ENCODE measurements at regions not wholly inside any gene's neighbourhood (a gene's known extent, or its start where the extent isn't known, plus 50 kb on each side); places are given as distances from the start of the nearest gene placed in this dataset.

GRCh38 chr2:81334046-81334445 is 1029.5 kb upstream of the LRRTM1 start:
- no peak for DNase-seq (ENCODE audit: low spot score)

- DNase-seq (ENCODE audit: low spot score), result no peak
Measured at GRCh38 chr2:81328968-81329367, 1024.4 kb upstream of the LRRTM1 start.

GRCh38 chr2:81327911-81328310 is 1023.4 kb upstream of the LRRTM1 start:
- no peak for DNase-seq (ENCODE audit: low spot score)

GRCh38 chr2:81324046-81324445 is 1019.5 kb upstream of the LRRTM1 start:
- DNase-seq (ENCODE audit: low spot score), result peak; percentile 32

- DNase-seq (ENCODE audit: low spot score), result no peak
Measured at GRCh38 chr2:81304154-81304830, 999.7 kb upstream of the LRRTM1 start.

GRCh38 chr2:81303321-81303720 is 998.8 kb upstream of the LRRTM1 start:
- DNase-seq (ENCODE audit: low spot score), result no peak

GRCh38 chr2:81299841-81300240 is 995.3 kb upstream of the LRRTM1 start:
- DNase-seq (ENCODE audit: low spot score), result no peak

- no peak for DNase-seq (ENCODE audit: low spot score)
Measured at GRCh38 chr2:81290846-81291245, 986.3 kb upstream of the LRRTM1 start.

GRCh38 chr2:81283081-81283480 is 978.5 kb upstream of the LRRTM1 start:
- DNase-seq (ENCODE audit: low spot score), result no peak

GRCh38 chr2:81282151-81282769 is 977.7 kb upstream of the LRRTM1 start:
- DNase-seq (ENCODE audit: low spot score), result no peak

GRCh38 chr2:81276595-81276994 is 972.0 kb upstream of the LRRTM1 start:
- no peak for DNase-seq (ENCODE audit: low spot score)

- DNase-seq (ENCODE audit: low spot score), result no peak
Measured at GRCh38 chr2:81266106-81266505, 961.6 kb upstream of the LRRTM1 start.

GRCh38 chr2:81263989-81264388 is 959.4 kb upstream of the LRRTM1 start:
- no peak for DNase-seq (ENCODE audit: low spot score)

- no peak for DNase-seq (ENCODE audit: low spot score)
Measured at GRCh38 chr2:81260320-81260719, 955.8 kb upstream of the LRRTM1 start.

- DNase-seq (ENCODE audit: low spot score), result no peak
Measured at GRCh38 chr2:81250270-81250669, 945.7 kb upstream of the LRRTM1 start.

GRCh38 chr2:81249152-81249551 is 944.6 kb upstream of the LRRTM1 start:
- no peak for DNase-seq (ENCODE audit: low spot score)

- DNase-seq (ENCODE audit: low spot score), result no peak
Measured at GRCh38 chr2:81247648-81248047, 943.1 kb upstream of the LRRTM1 start.

- DNase-seq (ENCODE audit: low spot score), result no peak
Measured at GRCh38 chr2:81242501-81242900, 937.9 kb upstream of the LRRTM1 start.

GRCh38 chr2:81238462-81238861 is 933.9 kb upstream of the LRRTM1 start:
- DNase-seq (ENCODE audit: low spot score), result no peak

GRCh38 chr2:81235601-81236000 is 931.0 kb upstream of the LRRTM1 start:
- no peak for DNase-seq (ENCODE audit: low spot score)

GRCh38 chr2:81234711-81235110 is 930.2 kb upstream of the LRRTM1 start:
- DNase-seq (ENCODE audit: low spot score), result no peak

GRCh38 chr2:81225756-81226155 is 921.2 kb upstream of the LRRTM1 start:
- no peak for DNase-seq (ENCODE audit: low spot score)

- DNase-seq (ENCODE audit: low spot score), result no peak
Measured at GRCh38 chr2:81213598-81213997, 909.0 kb upstream of the LRRTM1 start.

- DNase-seq (ENCODE audit: low spot score), result no peak
Measured at GRCh38 chr2:81206216-81206615, 901.7 kb upstream of the LRRTM1 start.
